ENCODE measurements at regions not wholly inside any gene's neighbourhood (a gene's known extent, or its start where the extent isn't known, plus 50 kb on each side); places are given as distances from the start of the nearest gene placed in this dataset.

DNA sequence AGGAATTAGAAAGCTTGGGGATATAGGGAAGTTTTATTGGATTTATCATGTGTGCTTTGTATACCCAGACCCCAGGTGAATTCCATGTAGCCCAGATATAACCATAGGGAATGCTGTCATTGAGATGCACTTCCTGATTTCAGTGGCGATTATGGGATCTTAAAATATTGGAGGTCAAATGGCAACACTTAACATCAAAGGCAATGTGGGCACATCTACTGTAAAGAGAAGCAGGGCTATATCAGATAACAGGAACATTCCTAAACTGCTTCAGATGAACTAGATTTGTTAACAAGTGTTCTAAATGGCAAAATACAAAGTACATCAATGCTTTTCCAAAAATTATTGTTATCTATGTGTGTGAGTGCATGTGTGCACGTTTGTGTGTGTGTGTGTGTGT, 883.5 kb upstream of the EDIL3 start:
- Histone ChIP-seq H3K27me3 (replicated peaks; ENCODE audit: insufficient read depth, low read depth, low read length, poor library complexity) (no peaks in the 10 kb centered on the region), H3K4me3 (ENCODE audit: low read depth, low read length, poor library complexity, severe bottlenecking) (no peak overlapping the region), H3K4me1 (ENCODE audit: insufficient read depth, low read length, poor library complexity, severe bottlenecking) (no peaks in the 10 kb centered on the region), H3K9me3 (ENCODE audit: low read depth, low read length, poor library complexity, severe bottlenecking) (no peaks in the 10 kb centered on the region), H3K27ac (ENCODE audit: low read depth, low read length, poor library complexity, severe bottlenecking) (no peak overlapping the region), H3K36me3 (ENCODE audit: insufficient read depth, low read length, poor library complexity, severe bottlenecking) (no peaks in the 10 kb centered on the region)
- TF ChIP-seq CTCF (conservative IDR thresholded peaks at IDR 0.05; ENCODE audit: low read depth, low read length) (no peak), EZH2 (IDR thresholded peaks at IDR 0.05; ENCODE audit: borderline replicate concordance, low read depth, low read length, poor library complexity, severe bottlenecking) (no peak)
- no TSS peak for BruUV-seq (replicated peaks)
- ChIA-PET CTCF (no interaction called here), POLR2A (ENCODE audit: low non-redundant PET) (no interaction called here)
- no peak for DNase-seq (ENCODE audit: low spot score)
- intact Hi-C loops (cut with micrococcal nuclease; ENCODE audit: unreplicated experiment), result no loop called here

DNA sequence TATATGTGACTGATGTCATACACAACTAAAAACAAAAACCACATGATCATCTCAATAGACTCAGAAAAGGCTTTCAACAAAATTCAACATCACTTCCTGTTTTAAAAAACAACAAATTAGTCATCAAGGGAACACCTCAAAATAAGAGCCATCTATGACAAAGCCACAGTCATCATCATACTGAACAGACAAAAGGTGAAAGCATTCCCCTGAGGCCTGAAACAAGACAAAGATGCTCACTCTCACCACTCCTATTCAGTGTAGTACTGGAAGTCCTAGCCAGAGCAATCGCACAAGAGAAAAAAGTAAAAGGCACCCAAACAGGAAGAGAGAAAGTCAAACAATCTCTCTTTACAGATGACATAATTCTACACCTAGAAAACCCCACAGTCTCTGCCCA, 893.5 kb upstream of the EDIL3 start:
- TF ChIP-seq EZH2 (IDR thresholded peaks at IDR 0.05; ENCODE audit: borderline replicate concordance, low read depth, low read length, poor library complexity, severe bottlenecking) (no peak), CTCF (conservative IDR thresholded peaks at IDR 0.05; ENCODE audit: low read depth, low read length) (no peak)
- no peaks in the 10 kb centered on the region for H3K9me3 ChIP-seq (ENCODE audit: low read depth, low read length, poor library complexity, severe bottlenecking)
- no peak overlapping the region for H3K4me3 ChIP-seq (ENCODE audit: low read depth, low read length, poor library complexity, severe bottlenecking)
- ChIA-PET CTCF (no interaction called here), POLR2A (ENCODE audit: low non-redundant PET) (no interaction called here)
- no peak for DNase-seq (ENCODE audit: low spot score)
- no peaks in the 10 kb centered on the region for H3K4me1 ChIP-seq (ENCODE audit: insufficient read depth, low read length, poor library complexity, severe bottlenecking)
- H3K36me3 ChIP-seq (ENCODE audit: insufficient read depth, low read length, poor library complexity, severe bottlenecking), result no peaks in the 10 kb centered on the region
- no peaks in the 10 kb centered on the region for H3K27me3 ChIP-seq (replicated peaks; ENCODE audit: insufficient read depth, low read depth, low read length, poor library complexity)
- no TSS peak for BruUV-seq (replicated peaks)
- intact Hi-C loops (cut with micrococcal nuclease; ENCODE audit: unreplicated experiment), result no loop called here
- H3K27ac ChIP-seq (ENCODE audit: low read depth, low read length, poor library complexity, severe bottlenecking), result no peak overlapping the region

GRCh38 chr5:85288914-85289313, 904.2 kb upstream of the EDIL3 start:
- H3K4me1 ChIP-seq (ENCODE audit: insufficient read depth, low read length, poor library complexity, severe bottlenecking), result no peaks in the 10 kb centered on the region
- no peaks in the 10 kb centered on the region for H3K27me3 ChIP-seq (replicated peaks; ENCODE audit: insufficient read depth, low read depth, low read length, poor library complexity)
- CTCF ChIA-PET, result no interaction called here
- no peak overlapping the region for H3K4me3 ChIP-seq (ENCODE audit: low read depth, low read length, poor library complexity, severe bottlenecking)
- BruUV-seq (replicated peaks), result no TSS peak
- DNase-seq (ENCODE audit: low spot score), result no peak
- POLR2A ChIA-PET (ENCODE audit: low non-redundant PET), result no interaction called here
- no peak for TF ChIP-seq CTCF (conservative IDR thresholded peaks at IDR 0.05; ENCODE audit: low read depth, low read length)
- no peak for TF ChIP-seq EZH2 (IDR thresholded peaks at IDR 0.05; ENCODE audit: borderline replicate concordance, low read depth, low read length, poor library complexity, severe bottlenecking)
- intact Hi-C loops (cut with micrococcal nuclease; ENCODE audit: unreplicated experiment), result loop anchor here (10.0 kb wide), 1 partner anchor 1006 kb away; no protein-coding TSS in a partner anchor
- no peaks in the 10 kb centered on the region for H3K36me3 ChIP-seq (ENCODE audit: insufficient read depth, low read length, poor library complexity, severe bottlenecking)
- no peak overlapping the region for H3K27ac ChIP-seq (ENCODE audit: low read depth, low read length, poor library complexity, severe bottlenecking)
- H3K9me3 ChIP-seq (ENCODE audit: low read depth, low read length, poor library complexity, severe bottlenecking), result no peaks in the 10 kb centered on the region

Measured in A673 (cell line).